ENCODE measurements at regions not wholly inside any gene's neighbourhood (a gene's known extent, or its start where the extent isn't known, plus 50 kb on each side); places are given as distances from the start of the nearest gene placed in this dataset.
"Not testable (repeated sequence)": the region's sequence is repeated elsewhere in the genome, so short reads cannot be mapped to it uniquely, and the experiment has no call there.

GRCh38 chr2:16378031-16378430 is 287.6 kb downstream of the CYRIA start:
- DNase-seq (ENCODE audit: low spot score in 2 of 2): no peak
- FAIRE-seq: no peak

GRCh38 chr2:16375981-16376380 is 289.7 kb downstream of the CYRIA start:
- FAIRE-seq (no peak), DNase-seq (ENCODE audit: low spot score in 2 of 2) (no peak)

- no peak for FAIRE-seq
- no peak for DNase-seq (ENCODE audit: low spot score in 2 of 2)
Measured at GRCh38 chr2:16375351-16375750, 290.3 kb downstream of the CYRIA start.

DNA sequence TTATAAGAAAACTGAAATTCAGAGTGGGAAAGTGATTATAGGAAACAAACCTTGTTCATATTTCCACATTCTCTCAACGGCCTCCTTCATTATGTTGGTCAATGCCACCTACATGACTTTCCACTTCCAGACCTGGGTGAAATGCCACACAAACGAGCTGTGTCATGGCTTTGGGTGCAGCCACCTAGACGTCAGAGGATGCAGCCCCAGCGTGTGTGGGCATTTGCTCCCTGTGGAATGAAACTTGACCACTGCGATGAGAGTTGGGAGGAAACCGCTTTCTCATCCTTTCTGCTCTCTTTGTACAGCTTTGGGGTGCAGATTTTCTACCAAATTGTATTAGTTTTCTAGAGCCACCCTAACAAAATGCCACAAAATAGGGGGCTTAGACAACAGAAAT is 291.0 kb downstream of the CYRIA start:
- DNase-seq (ENCODE audit: low spot score in 2 of 2) (no peak), FAIRE-seq (no peak)

DNA sequence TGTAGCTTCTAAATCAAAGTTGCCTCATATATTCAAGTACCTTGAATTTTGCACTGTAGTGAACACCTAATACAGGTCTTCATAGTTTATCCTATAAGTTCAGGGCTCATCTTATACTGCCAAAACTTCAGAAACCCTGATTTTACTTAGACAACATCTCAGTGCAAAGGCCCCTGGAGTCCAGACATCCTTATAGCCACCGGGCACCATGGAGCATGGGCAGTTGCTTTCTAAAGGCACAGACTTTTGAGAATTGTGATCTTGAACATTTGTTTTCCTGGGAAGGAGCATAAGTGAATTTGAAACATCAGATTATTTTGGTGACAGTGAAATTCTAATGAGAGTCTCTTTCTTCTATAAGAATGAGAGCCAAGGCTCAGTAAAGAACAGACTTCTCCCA is 292.3 kb downstream of the CYRIA start:
- DNase-seq (ENCODE audit: low spot score in 2 of 2) (no peak), FAIRE-seq (no peak)

- no peak for FAIRE-seq
- DNase-seq (ENCODE audit: low spot score in 2 of 2): no peak
Measured at GRCh38 chr2:16371751-16372150, 293.9 kb downstream of the CYRIA start.

DNA sequence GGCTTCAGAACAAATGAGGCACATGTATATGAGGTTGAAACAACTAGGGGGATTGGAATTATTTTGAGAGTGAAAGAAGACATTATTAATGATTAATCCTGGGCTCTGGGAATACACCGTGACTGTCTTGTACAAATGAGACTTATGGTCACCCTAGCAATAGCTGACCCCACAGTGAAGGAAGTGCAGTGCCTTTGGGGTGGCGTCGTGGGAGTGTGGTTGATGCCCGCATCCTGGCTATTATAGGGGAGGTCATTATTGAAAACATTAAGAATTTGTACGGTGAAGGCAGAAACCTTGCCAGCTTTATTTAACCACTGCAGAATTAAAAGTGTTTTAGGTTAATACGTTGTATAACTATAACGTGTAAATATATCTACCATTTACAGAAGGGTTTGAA is 296.7 kb downstream of the CYRIA start:
- no peak for DNase-seq (ENCODE audit: low spot score in 2 of 2)
- no peak for FAIRE-seq

DNA sequence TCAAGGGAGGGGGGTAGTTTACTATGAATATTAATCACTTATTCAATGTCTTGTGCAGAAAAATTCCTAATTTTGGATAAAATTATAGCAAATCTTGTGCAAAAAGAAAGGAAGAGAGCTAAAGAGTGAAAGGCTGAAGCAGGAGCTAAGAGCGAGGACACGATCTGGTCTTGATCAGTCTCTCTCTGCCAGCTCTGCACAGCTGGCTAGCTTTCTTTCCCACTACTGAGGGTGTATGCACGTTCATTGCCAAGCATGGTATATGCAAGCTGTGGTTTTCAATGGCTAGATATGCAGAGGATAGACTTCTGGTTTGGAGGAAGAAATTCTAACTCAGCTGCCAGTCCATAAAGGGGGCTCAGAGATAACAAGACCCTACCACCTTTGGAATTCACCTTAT is 297.3 kb downstream of the CYRIA start:
- DNase-seq (ENCODE audit: low spot score in 2 of 2): no peak

GRCh38 chr2:16365366-16365765 is 300.3 kb downstream of the CYRIA start:
- DNase-seq (ENCODE audit: low spot score in 2 of 2): no peak
- FAIRE-seq: no peak

More for the DNA sequence above, 297.3 kb downstream of the CYRIA start:
- no peak for FAIRE-seq

- DNase-seq (ENCODE audit: low spot score in 2 of 2) (no peak), FAIRE-seq (no peak)
Measured at GRCh38 chr2:16363581-16363980, 302.1 kb downstream of the CYRIA start.

DNA sequence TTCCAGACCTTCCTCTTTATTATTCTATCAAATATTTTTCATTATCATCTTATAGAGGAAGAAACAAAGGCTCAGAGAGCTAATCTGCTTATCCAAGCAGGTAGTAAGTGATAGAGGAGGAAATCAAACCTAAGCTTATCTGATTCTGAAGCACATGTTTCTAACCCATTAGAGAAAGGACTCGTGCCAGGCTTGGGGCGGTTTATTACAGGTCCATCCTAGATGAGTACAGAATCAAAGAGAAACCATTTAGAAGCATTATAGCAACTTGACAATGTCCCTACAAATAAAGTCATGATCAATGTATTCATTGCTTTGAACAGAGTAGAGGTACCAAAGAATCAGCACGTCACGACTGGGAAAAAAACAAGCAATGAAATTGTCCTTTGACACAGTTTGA is 303.0 kb downstream of the CYRIA start:
- FAIRE-seq (no peak), DNase-seq (ENCODE audit: low spot score in 2 of 2) (no peak)

GRCh38 chr2:16361261-16361995 is 304.2 kb downstream of the CYRIA start:
- FAIRE-seq: no peak

DNA sequence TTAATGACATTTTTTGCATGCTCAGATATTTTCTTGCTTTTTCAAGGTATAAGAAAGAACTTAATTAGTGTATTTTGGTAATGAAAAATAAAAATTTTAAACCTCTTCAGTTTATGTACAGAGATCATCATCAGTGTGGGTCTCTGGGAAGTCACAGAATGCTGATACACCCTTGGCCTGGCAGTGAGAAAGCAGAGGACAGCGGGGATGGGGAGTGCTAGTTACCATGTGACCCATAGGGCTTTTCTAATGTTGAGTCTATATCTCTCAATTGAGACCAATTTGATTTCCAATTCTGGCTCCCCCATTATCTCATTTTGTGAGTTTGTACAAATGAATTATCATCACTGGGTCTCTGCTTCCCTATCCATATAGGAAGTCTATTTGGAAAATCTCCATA is 305.7 kb downstream of the CYRIA start:
- FAIRE-seq: no peak

More at GRCh38 chr2:16361261-16361995, 304.2 kb downstream of the CYRIA start:
- no peak for DNase-seq (ENCODE audit: low spot score in 2 of 2)

GRCh38 chr2:16357188-16357587 is 308.4 kb downstream of the CYRIA start:
- FAIRE-seq (peak; percentile 39), DNase-seq (ENCODE audit: low spot score in 2 of 2) (no peak)

More for the DNA sequence above, 305.7 kb downstream of the CYRIA start:
- no peak for DNase-seq (ENCODE audit: low spot score in 2 of 2)

GRCh38 chr2:16351541-16351940 is 314.1 kb downstream of the CYRIA start:
- no peak for FAIRE-seq
- no peak for DNase-seq (ENCODE audit: low spot score in 2 of 2)

DNA sequence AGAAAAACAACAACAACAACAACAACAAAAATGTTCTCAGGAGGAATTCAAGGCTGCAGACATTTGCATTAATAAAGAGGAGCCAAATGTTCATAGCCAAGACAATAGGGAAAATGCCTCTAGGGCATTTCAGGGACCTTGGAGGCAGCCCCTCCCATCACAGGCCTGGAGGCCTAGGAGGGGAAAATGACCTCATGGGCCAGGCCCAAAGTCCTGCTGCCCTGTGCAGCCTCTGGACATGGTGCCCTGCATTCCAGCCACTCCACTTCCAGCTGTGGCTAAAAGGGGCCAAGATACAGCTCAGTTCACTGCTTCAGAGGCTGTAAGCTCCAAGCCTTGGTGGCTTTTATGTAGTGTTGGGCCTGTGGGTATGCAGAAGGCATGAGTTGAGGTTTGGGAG is 314.5 kb downstream of the CYRIA start:
- FAIRE-seq (no peak), DNase-seq (ENCODE audit: low spot score in 2 of 2) (no peak)

DNA sequence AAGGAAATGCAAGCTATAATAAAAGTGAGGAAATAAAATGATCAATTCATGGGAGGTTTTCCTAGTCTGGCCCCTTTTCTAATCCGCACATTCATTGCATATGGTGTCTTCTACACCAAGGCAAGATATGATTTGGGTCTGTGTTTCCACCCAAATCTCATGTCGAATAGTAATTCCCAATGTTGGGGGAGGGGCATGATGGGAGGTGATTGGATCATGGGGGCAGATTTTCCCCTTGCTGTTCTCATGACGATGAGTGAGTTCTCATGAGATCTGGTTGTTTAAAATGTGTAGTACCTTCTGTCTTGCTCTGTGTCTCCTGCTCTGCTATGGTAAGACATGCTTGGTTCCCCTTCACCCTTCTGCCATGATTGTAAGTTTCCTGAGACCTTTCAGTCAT is 315.4 kb downstream of the CYRIA start:
- FAIRE-seq (no peak), DNase-seq (ENCODE audit: low spot score in 2 of 2) (no peak)

- DNase-seq (ENCODE audit: low spot score in 2 of 2) (no peak), FAIRE-seq (no peak)
Measured at GRCh38 chr2:16349811-16350210, 315.8 kb downstream of the CYRIA start.

GRCh38 chr2:16348821-16349515 is 316.7 kb downstream of the CYRIA start:
- no peak for DNase-seq (ENCODE audit: low spot score in 2 of 2)
- FAIRE-seq: no peak

DNA sequence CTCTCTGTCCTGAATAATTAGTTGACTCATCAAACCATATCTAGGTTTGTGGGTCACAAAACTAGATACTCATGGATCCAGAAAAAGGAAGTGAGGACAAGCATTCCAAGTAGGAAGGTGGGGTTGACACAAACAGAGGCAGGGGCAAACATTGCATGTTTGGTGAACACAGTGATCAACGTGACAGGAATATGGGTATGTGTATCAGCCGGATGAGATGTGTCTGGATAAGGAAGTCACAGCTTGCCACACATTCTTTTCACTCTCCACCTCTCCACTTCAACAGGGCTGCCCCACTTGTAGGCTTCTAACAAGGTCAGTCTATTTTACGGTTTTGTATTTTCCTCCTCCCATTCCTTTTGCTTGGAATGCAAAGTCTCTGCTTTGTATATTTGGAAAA is 319.0 kb downstream of the CYRIA start:
- no peak for FAIRE-seq
- DNase-seq (ENCODE audit: low spot score in 2 of 2): no peak

GRCh38 chr2:16345231-16345630 is 320.4 kb downstream of the CYRIA start:
- FAIRE-seq; DNase-seq (ENCODE audit: low spot score in 2 of 2): not testable (repeated sequence)

GRCh38 chr2:16339206-16339605 is 326.4 kb downstream of the CYRIA start:
- no peak for FAIRE-seq
- DNase-seq (ENCODE audit: low spot score in 2 of 2): no peak
